MM.1S (cell line): ENCODE measurements at regions not wholly inside any gene's neighbourhood (a gene's known extent, or its start where the extent isn't known, plus 50 kb on each side); places are given as distances from the start of the nearest gene placed in this dataset.
A peak's percentile ranks its signal among the peaks of the same experiment; 100 is the strongest.

Experiments
- DNase-seq: peaks from one replicate; pipeline ENCODE4 v3.0.0-alpha.2; 2015
- H2AFZ ChIP-seq: fragments of 300-600 bp; sonication (generic); 2 replicates; pipeline ENCODE4 v1.6.0; 2016; ENCODE audit warnings: antibody characterized with exemption, low read length
- H3F3A ChIP-seq: fragments of 300-600 bp; sonication (generic); 2 replicates; pipeline ENCODE4 v1.6.1; 2016; ENCODE audit warnings: mild to moderate bottlenecking, antibody characterized with exemption, low read length, moderate library complexity, mixed read lengths; ENCODE audit not compliant: insufficient read depth
- H3K27ac ChIP-seq: fragments of 300-600 bp; sonication (generic); 2 replicates; pipeline ENCODE4 v1.5.1; 2016; ENCODE audit warnings: mild to moderate bottlenecking, low read length
- H3K27me3 ChIP-seq: fragments of 300-600 bp; sonication (generic); replicated peaks from 2 replicates; pipeline ENCODE4 v1.6.0; 2016; ENCODE audit warnings: low read length; ENCODE audit not compliant: insufficient read depth
- H3K36me3 ChIP-seq: fragments of 300-600 bp; sonication (generic); replicated peaks from 2 replicates; pipeline ENCODE4 v1.6.1; 2016; ENCODE audit warnings: mild to moderate bottlenecking, low read length, mixed read lengths; ENCODE audit not compliant: insufficient read depth
- H3K4me1 ChIP-seq: fragments of 300-600 bp; sonication (generic); 2 replicates; pipeline ENCODE4 v1.6.1; 2016; ENCODE audit warnings: low read length, mixed read lengths
- H3K4me2 ChIP-seq: fragments of 300-600 bp; sonication (generic); 2 replicates; pipeline ENCODE4 v1.6.0; 2016; ENCODE audit warnings: low read depth, low read length
- H3K4me3 ChIP-seq: fragments of 300-600 bp; sonication (generic); 2 replicates; pipeline ENCODE4 v1.5.1; 2016; ENCODE audit warnings: low read length, mixed read lengths
- H3K79me2 ChIP-seq: fragments of 300-600 bp; sonication (generic); 2 replicates; pipeline ENCODE4 v1.6.1; 2016; ENCODE audit warnings: mixed run types, low read length, mixed read lengths
- H3K9ac ChIP-seq: fragments of 300-600 bp; sonication (generic); 2 replicates; pipeline ENCODE4 v1.6.1; 2016; ENCODE audit warnings: low read length, mixed read lengths
- H3K9me2 ChIP-seq: fragments of 300-600 bp; sonication (generic); replicated peaks from 2 replicates; pipeline ENCODE4 v1.6.1; 2016; ENCODE audit warnings: mild to moderate bottlenecking, low read length, mixed read lengths; ENCODE audit not compliant: insufficient read depth
- H3K9me3 ChIP-seq: fragments of 300-600 bp; sonication (generic); replicated peaks from 2 replicates; pipeline ENCODE4 v1.6.1; 2016; ENCODE audit warnings: mild to moderate bottlenecking, low read length, mixed read lengths; ENCODE audit not compliant: insufficient read depth
- H4K20me1 ChIP-seq: fragments of 300-600 bp; sonication (generic); 2 replicates; pipeline ENCODE4 v1.6.1; 2016; ENCODE audit warnings: mild to moderate bottlenecking, low read length, moderate library complexity, mixed read lengths; ENCODE audit not compliant: insufficient read depth
- EZH2 ChIP-seq: fragments of 300-600 bp; sonication (generic); optimal IDR thresholded peaks from 2 replicates; pipeline ENCODE3; 2017; ENCODE audit warnings: low read depth, mild to moderate bottlenecking, antibody characterized with exemption, low read length, mixed read lengths
- EZH2phosphoT487 ChIP-seq: fragments of 300-600 bp; sonication (generic); IDR thresholded peaks from 2 replicates; pipeline ENCODE4 v1.6.1; 2018; ENCODE audit warnings: antibody characterized with exemption, low read length
- TF ChIP-seq, protein P1 (sequence below): fragments of 300-600 bp; sonication (generic); IDR thresholded peaks from 2 replicates; pipeline ENCODE4 v1.5.1; 2016; ENCODE audit warnings: antibody characterized with exemption, low read length, mixed read lengths

DNA sequence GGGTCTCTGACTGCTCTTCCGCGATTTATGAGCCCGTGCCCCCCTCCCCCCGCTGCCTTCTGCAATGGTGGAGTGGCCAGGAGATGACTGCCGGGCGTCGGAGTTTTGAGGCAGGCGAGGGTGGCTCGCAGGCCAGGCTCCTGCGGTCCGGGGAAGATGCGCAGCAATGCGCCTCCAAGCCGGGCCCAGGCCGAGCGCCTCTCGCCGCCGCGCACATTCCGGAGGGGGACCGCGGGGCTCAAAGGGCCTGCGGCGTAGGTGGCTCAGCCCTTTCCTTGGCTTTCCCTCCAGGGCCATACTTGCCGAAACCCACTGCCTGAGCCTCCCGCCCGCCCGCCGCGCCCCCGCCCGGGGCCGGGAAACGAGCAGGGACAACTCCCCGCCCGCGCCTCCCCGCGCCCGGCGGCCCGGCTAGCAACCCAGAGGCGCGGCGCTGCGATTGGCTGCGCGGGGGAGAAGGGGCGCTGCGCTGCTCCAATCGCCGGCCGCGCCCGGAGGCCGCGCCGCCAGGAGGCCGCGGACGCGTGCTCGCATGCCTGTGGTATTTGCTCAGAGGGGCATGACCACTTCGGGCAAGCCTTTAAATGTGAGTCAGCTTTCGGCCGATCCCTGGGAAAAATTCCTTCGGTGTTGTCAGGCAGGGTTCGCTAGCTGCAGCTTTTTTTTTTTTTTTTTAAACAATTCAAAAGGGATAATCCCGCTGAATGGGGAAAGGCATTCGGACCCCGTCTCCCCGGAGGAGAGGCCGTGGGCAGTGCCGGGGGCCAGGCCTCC, 157.9 kb upstream of the PARP11 start:
- Histone ChIP-seq H4K20me1 (no peaks in the 10 kb centered on the region), H3K79me2 (no peaks in the 10 kb centered on the region), H3F3A (no peaks in the 10 kb centered on the region), H3K9me3 (no peaks in the 10 kb centered on the region), H3K9me2 (no peaks in the 10 kb centered on the region), H3K4me1 (no peaks in the 10 kb centered on the region), H3K27ac (no peak overlapping the region), H3K27me3 (no peaks in the 10 kb centered on the region; the same call in 1 of the 2 replicates), H3K4me2 (peak overlapping the region; percentile 44), H3K36me3 (no peaks in the 10 kb centered on the region), H3K4me3 (peak overlapping the region; percentile 32), H2AFZ (peak overlapping the region; percentile 54), H3K9ac (no peak overlapping the region)
- DNase-seq = peak; percentile 74
- TF ChIP-seq EZH2 (no peak), EZH2phosphoT487 (no peak)
- TF ChIP-seq, protein P1, sequence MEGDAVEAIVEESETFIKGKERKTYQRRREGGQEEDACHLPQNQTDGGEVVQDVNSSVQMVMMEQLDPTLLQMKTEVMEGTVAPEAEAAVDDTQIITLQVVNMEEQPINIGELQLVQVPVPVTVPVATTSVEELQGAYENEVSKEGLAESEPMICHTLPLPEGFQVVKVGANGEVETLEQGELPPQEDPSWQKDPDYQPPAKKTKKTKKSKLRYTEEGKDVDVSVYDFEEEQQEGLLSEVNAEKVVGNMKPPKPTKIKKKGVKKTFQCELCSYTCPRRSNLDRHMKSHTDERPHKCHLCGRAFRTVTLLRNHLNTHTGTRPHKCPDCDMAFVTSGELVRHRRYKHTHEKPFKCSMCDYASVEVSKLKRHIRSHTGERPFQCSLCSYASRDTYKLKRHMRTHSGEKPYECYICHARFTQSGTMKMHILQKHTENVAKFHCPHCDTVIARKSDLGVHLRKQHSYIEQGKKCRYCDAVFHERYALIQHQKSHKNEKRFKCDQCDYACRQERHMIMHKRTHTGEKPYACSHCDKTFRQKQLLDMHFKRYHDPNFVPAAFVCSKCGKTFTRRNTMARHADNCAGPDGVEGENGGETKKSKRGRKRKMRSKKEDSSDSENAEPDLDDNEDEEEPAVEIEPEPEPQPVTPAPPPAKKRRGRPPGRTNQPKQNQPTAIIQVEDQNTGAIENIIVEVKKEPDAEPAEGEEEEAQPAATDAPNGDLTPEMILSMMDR = no peak

DNA sequence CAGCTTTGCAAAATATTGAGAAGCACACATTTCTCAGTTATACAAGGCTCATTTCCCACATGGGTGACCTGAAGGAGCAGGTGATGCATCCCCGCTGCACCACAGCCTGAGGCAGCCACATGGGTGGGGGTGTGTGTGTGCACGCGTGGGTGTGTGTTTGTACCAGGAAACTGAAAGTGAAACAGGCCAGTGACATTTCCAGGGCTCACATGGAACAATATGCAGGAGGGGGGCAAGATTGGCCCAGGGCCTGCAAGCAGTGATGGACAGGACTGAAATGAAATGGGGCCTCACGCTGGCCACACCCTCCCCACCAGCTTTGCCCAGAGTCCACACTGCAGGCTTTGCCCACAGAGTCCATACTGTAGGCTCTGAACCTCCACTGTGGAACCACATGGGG, 154.2 kb upstream of the PARP11 start:
- no peak overlapping the region for H3K4me2 ChIP-seq
- H3K36me3 ChIP-seq = no peaks in the 10 kb centered on the region
- no peaks in the 10 kb centered on the region for H3K9me3 ChIP-seq
- DNase-seq = no peak
- no peaks in the 10 kb centered on the region for H3K4me1 ChIP-seq
- H3F3A ChIP-seq = no peaks in the 10 kb centered on the region
- no peaks in the 10 kb centered on the region for H3K9me2 ChIP-seq
- H3K27ac ChIP-seq = no peak overlapping the region
- no peak overlapping the region for H2AFZ ChIP-seq
- TF ChIP-seq, protein P1 = no peak
- no peak for TF ChIP-seq EZH2phosphoT487
- TF ChIP-seq EZH2 = no peak
- no peaks in the 10 kb centered on the region; the same call in 1 of the 2 replicates for H3K27me3 ChIP-seq
- H3K4me3 ChIP-seq = no peak overlapping the region
- no peaks in the 10 kb centered on the region for H4K20me1 ChIP-seq
- H3K9ac ChIP-seq = no peak overlapping the region
- H3K79me2 ChIP-seq = no peaks in the 10 kb centered on the region

DNA sequence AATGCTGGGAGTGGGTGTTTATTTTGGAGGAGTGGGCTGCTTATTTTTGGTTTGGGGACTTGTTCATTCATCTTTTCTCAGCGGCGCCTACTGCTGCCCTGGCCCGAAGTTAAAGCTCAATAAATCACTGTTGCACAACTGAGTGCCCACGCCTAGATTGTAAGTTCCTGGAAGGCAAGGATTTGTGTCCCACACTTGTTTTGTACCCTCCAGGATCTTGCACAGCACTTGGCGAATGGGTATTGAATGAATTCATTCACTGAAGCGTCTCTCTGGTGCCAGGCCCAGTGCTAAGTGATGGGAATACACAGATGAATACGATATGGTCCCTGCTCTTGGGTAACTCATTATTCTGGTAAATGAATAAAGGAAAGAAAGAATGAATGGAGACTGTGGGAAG, 153.3 kb upstream of the PARP11 start:
- H3K27ac ChIP-seq = no peak overlapping the region

More for the DNA sequence above, 153.3 kb upstream of the PARP11 start:
- TF ChIP-seq, protein P1 = no peak
- TF ChIP-seq EZH2phosphoT487 (no peak), EZH2 (no peak)
- no peaks in the 10 kb centered on the region for H3K79me2 ChIP-seq
- H3K4me1 ChIP-seq = no peaks in the 10 kb centered on the region
- H3K27me3 ChIP-seq = no peaks in the 10 kb centered on the region; the same call in 1 of the 2 replicates
- no peak overlapping the region for H3K4me3 ChIP-seq
- no peak overlapping the region for H3K4me2 ChIP-seq
- H3K9ac ChIP-seq = no peak overlapping the region
- no peaks in the 10 kb centered on the region for H3F3A ChIP-seq
- no peaks in the 10 kb centered on the region for H3K9me3 ChIP-seq
- DNase-seq = no peak
- H4K20me1 ChIP-seq = no peaks in the 10 kb centered on the region
- H2AFZ ChIP-seq = no peak overlapping the region
- H3K9me2 ChIP-seq = no peaks in the 10 kb centered on the region
- H3K36me3 ChIP-seq = no peaks in the 10 kb centered on the region
